ENCODE measurements at regions not wholly inside any gene's neighbourhood (a gene's known extent, or its start where the extent isn't known, plus 50 kb on each side); places are given as distances from the start of the nearest gene placed in this dataset.

- Histone ChIP-seq H3K36me3 (ENCODE audit: insufficient read depth, low read length) (no peaks in the 10 kb centered on the region), H3K9ac (ENCODE audit: low read depth, low read length) (no peak overlapping the region), H3K9me3 (ENCODE audit: control insufficient read depth, insufficient read depth, low read length) (no peaks in the 10 kb centered on the region)
These were observed 210.8 kb downstream of the TBXT start for GRCh38 chr6:165956874-165957273.

DNA sequence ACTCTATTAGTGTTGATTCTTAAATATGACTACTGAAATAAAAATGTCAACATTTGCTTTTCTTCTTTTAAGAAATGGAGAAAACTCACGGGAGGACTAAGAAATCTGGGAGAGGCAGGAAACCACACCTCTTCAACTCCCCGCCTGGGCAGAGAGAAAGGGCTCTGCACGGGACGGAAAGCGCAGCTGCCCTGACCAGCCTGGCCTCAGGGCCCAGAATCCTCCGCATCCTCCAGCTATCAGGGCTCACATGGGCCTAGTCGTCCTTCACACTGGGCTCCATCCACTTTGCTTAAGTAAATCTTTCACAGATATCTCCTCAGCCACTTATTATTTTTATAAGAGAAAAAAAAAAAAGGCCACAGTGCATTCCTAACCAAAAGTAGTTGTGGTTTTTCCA lies 215.1 kb downstream of the TBXT start:
- Histone ChIP-seq H3K4me1 (ENCODE audit: insufficient read depth, low read length) (no peaks in the 10 kb centered on the region), H3K9me3 (ENCODE audit: control insufficient read depth, insufficient read depth, low read length) (no peaks in the 10 kb centered on the region), H3K9ac (ENCODE audit: low read depth, low read length) (no peak overlapping the region), H3K36me3 (ENCODE audit: insufficient read depth, low read length) (no peaks in the 10 kb centered on the region)

More at GRCh38 chr6:165956874-165957273, 210.8 kb downstream of the TBXT start:
- no peaks in the 10 kb centered on the region for H3K4me1 ChIP-seq (ENCODE audit: insufficient read depth, low read length)

DNA sequence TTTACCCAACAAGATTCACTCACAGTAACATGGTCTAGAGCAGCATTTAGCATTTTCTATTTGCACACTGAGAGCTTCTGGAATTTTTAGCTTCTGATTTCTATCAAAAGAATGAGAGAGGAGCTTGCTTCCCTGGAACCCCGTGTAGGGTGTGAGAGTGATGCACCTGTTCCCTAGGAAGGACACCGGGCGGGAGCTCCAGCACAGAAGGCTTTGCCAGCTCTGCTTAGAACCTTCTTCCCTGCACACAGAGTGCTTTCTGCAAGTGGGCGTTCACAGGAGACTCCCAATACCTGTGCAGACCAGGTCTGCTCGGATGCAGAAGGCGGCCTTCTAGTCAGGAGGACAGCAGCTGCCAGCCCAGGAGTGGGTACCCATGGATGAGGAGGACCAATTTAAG lies 217.3 kb downstream of the TBXT start:
- no peaks in the 10 kb centered on the region for H3K4me1 ChIP-seq (ENCODE audit: insufficient read depth, low read length)
- H3K36me3 ChIP-seq (ENCODE audit: insufficient read depth, low read length), result no peaks in the 10 kb centered on the region
- H3K9me3 ChIP-seq (ENCODE audit: control insufficient read depth, insufficient read depth, low read length), result no peaks in the 10 kb centered on the region
- no peak overlapping the region for H3K9ac ChIP-seq (ENCODE audit: low read depth, low read length)

GRCh38 chr6:165949324-165949723 lies 218.3 kb downstream of the TBXT start:
- Histone ChIP-seq H3K9me3 (ENCODE audit: control insufficient read depth, insufficient read depth, low read length) (no peaks in the 10 kb centered on the region; the same call in 1 of the 2 replicates), H3K36me3 (ENCODE audit: insufficient read depth, low read length) (no peaks in the 10 kb centered on the region), H3K9ac (ENCODE audit: low read depth, low read length) (no peak overlapping the region), H3K4me1 (ENCODE audit: insufficient read depth, low read length) (no peaks in the 10 kb centered on the region)

GRCh38 chr6:165944002-165944466 lies 223.6 kb downstream of the TBXT start:
- H3K4me1 ChIP-seq (ENCODE audit: insufficient read depth, low read length), result no peaks in the 10 kb centered on the region
- H3K9me3 ChIP-seq (ENCODE audit: control insufficient read depth, insufficient read depth, low read length), result peaks cover 4% of the 10 kb centered on the region; the same call in 1 of the 2 replicates
- no peaks in the 10 kb centered on the region for H3K36me3 ChIP-seq (ENCODE audit: insufficient read depth, low read length)
- H3K9ac ChIP-seq (ENCODE audit: low read depth, low read length), result no peak overlapping the region

- Histone ChIP-seq H3K4me1 (ENCODE audit: insufficient read depth, low read length) (no peaks in the 10 kb centered on the region), H3K9ac (ENCODE audit: low read depth, low read length) (no peak overlapping the region), H3K9me3 (ENCODE audit: control insufficient read depth, insufficient read depth, low read length) (peaks cover 4% of the 10 kb centered on the region; the same call in 1 of the 2 replicates), H3K36me3 (ENCODE audit: insufficient read depth, low read length) (no peaks in the 10 kb centered on the region)
These were observed 225.9 kb downstream of the TBXT start for GRCh38 chr6:165941786-165942185.

GRCh38 chr6:165941249-165941775 lies 226.3 kb downstream of the TBXT start:
- no peaks in the 10 kb centered on the region for H3K4me1 ChIP-seq (ENCODE audit: insufficient read depth, low read length)
- peaks cover 4% of the 10 kb centered on the region; the same call in 1 of the 2 replicates for H3K9me3 ChIP-seq (ENCODE audit: control insufficient read depth, insufficient read depth, low read length)
- H3K9ac ChIP-seq (ENCODE audit: low read depth, low read length), result no peak overlapping the region
- H3K36me3 ChIP-seq (ENCODE audit: insufficient read depth, low read length), result no peaks in the 10 kb centered on the region

- no peak overlapping the region for H3K9ac ChIP-seq (ENCODE audit: low read depth, low read length)
- H3K9me3 ChIP-seq (ENCODE audit: control insufficient read depth, insufficient read depth, low read length), result peaks cover 4% of the 10 kb centered on the region; the same call in 1 of the 2 replicates
- no peaks in the 10 kb centered on the region for H3K4me1 ChIP-seq (ENCODE audit: insufficient read depth, low read length)
- no peaks in the 10 kb centered on the region for H3K36me3 ChIP-seq (ENCODE audit: insufficient read depth, low read length)
These were observed 227.3 kb downstream of the TBXT start for GRCh38 chr6:165940366-165940765.

DNA sequence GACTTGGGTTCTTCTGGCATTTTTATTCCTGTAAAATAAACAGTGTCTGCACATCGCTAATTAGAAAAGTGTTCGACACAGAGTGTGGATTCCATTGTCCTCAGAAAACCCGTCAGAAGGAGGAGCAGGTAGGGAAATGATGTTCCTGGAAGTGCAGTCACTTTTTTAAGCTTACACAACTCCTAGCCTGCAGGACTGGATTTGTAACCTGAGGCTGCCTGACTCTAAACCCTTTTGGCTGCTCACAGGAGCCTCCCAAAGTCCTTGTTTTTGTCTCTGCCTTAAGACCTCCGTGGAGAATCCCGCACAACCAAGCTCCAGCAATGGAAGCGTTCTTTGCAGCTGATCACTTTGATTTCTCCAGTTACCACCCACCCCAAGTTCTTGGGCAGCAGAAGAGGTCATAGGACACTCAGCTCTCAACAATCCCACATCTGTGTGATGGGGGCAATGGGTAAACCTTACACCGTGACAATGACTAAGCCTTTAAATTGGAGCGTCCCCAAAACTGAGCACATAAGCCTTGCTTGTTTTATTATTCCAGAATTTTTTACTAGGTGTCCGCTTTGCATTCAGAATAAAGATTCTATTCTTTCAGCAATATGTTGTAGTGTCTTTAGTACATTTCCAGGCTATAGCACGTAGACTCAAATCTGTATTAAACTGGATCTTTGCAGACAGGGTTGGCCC lies 227.9 kb downstream of the TBXT start:
- peaks cover 4% of the 10 kb centered on the region; the same call in 1 of the 2 replicates for H3K9me3 ChIP-seq (ENCODE audit: control insufficient read depth, insufficient read depth, low read length)
- no peaks in the 10 kb centered on the region for H3K36me3 ChIP-seq (ENCODE audit: insufficient read depth, low read length)
- H3K9ac ChIP-seq (ENCODE audit: low read depth, low read length), result no peak overlapping the region
- H3K4me1 ChIP-seq (ENCODE audit: insufficient read depth, low read length), result no peaks in the 10 kb centered on the region

DNA sequence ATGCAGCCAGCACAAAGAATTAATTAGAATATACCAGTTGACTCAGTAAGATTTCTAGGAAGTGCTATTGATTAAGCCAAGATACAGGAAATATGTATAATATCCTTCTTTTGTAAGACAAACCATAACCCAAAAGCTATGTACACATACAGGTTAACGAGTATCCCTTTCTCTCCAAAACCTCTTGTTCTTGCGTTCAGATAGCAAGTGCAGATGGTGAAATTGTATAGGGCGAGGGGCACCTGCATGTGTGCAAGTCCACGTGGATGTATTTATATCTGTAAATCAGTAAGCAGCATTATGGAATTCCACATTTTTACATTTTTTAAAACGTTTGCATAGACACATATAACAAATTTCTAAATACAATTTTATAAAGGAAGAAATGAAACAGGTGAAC lies 228.6 kb downstream of the TBXT start:
- Histone ChIP-seq H3K9me3 (ENCODE audit: control insufficient read depth, insufficient read depth, low read length) (0 out of 2 replicates have a peak, but pooled peaks cover 4% of the 10 kb centered on the region), H3K4me1 (ENCODE audit: insufficient read depth, low read length) (no peaks in the 10 kb centered on the region), H3K36me3 (ENCODE audit: insufficient read depth, low read length) (no peaks in the 10 kb centered on the region), H3K9ac (ENCODE audit: low read depth, low read length) (no peak overlapping the region)

DNA sequence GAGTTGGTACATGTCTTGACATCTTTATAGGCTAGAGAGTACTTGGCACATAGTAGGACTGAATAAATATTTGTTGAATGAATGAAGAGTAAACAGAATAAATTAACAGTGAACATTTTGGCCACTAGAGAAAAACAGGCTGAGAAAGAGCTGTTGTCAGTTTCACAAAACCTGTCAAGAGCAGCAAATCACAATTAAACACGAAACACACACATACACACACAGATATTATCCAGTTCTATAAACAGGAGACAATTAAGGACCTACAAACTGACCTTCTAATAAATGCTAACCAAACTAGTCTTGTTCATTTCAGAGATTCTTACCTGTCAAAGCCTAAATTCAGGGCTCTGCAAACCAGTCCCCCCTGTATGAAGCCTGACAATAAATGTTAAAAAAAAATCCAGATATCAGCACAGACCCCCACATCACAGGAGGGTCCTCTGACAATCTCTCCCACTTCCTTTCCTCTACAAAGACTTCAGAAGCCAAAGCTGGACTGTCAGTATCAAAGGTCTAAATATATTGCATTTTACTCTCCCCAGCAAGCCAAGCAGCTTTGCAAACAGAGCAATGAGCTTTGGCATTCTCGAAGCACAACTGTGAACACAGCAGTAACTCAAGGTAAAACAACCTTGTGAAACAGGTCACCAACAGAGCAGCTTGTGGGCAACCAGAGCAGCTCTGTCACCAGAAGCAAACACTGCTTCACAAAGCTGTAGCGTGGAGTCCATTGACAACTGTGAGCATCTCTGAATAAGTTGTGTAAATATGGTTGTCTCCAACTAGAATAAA lies 229.9 kb downstream of the TBXT start:
- no peaks in the 10 kb centered on the region for H3K4me1 ChIP-seq (ENCODE audit: insufficient read depth, low read length)
- H3K9me3 ChIP-seq (ENCODE audit: control insufficient read depth, insufficient read depth, low read length), result 0 out of 2 replicates have a peak, but pooled peaks cover 4% of the 10 kb centered on the region
- no peaks in the 10 kb centered on the region for H3K36me3 ChIP-seq (ENCODE audit: insufficient read depth, low read length)
- H3K9ac ChIP-seq (ENCODE audit: low read depth, low read length), result no peak overlapping the region

- Histone ChIP-seq H3K4me1 (ENCODE audit: insufficient read depth, low read length) (no peaks in the 10 kb centered on the region), H3K9me3 (ENCODE audit: control insufficient read depth, insufficient read depth, low read length) (0 out of 2 replicates have a peak, but pooled peaks cover 3% of the 10 kb centered on the region), H3K36me3 (ENCODE audit: insufficient read depth, low read length) (no peaks in the 10 kb centered on the region), H3K9ac (ENCODE audit: low read depth, low read length) (no peak overlapping the region)
These were observed 231.0 kb downstream of the TBXT start for GRCh38 chr6:165936660-165937059.

DNA sequence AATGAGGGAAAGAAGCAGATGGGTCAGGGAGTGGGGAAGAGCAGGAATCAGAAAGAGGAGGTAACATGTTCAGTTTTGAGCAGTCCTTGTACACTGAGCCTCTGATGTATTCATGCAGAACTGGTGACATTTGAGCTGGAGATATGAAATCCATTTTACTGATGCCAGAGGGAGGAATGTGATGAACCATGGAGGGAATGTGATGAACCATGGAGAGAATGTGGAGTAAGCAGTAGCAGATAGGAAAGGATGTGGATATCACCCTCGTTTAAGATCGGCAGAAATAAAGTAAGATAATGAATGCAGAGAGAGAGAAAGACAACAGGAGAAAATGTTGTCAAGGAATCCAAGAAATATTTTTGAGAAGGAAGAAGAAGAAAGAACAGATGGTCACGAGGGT lies 231.6 kb downstream of the TBXT start:
- Histone ChIP-seq H3K9ac (ENCODE audit: low read depth, low read length) (no peak overlapping the region), H3K4me1 (ENCODE audit: insufficient read depth, low read length) (no peaks in the 10 kb centered on the region)

DNA sequence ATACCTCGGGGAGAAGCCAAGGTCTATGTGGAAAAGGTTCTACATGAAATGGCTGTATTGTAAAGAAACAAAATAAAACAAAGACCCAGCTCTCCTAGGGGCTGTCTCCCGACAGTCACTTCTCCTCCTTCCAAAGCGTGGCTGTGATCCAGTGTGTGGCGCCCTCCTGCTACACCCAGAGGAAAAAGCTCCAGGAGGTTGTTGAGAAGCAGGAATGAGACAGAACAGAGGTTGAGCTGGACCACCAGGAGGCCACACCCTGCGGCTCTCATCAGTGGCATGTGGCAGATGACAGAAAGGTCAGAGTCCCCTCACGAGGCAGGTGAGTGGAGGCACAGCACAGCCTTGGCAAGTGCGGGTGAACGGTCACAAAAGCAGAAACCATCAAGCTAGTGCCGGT lies 236.0 kb downstream of the TBXT start:
- Histone ChIP-seq H3K4me1 (ENCODE audit: insufficient read depth, low read length) (no peaks in the 10 kb centered on the region), H3K9me3 (ENCODE audit: control insufficient read depth, insufficient read depth, low read length) (no peaks in the 10 kb centered on the region), H3K9ac (ENCODE audit: low read depth, low read length) (no peak overlapping the region), H3K36me3 (ENCODE audit: insufficient read depth, low read length) (no peaks in the 10 kb centered on the region)

More for the DNA sequence above, 231.6 kb downstream of the TBXT start:
- Histone ChIP-seq H3K9me3 (ENCODE audit: control insufficient read depth, insufficient read depth, low read length) (no peaks in the 10 kb centered on the region), H3K36me3 (ENCODE audit: insufficient read depth, low read length) (no peaks in the 10 kb centered on the region)
